Mononuclear cell (primary cell): ENCODE measurements at regions not wholly inside any gene's neighbourhood (a gene's known extent, or its start where the extent isn't known, plus 50 kb on each side); places are given as distances from the start of the nearest gene placed in this dataset.

Source experiments
- H3K27me3 ChIP-seq: 2 replicates; pipeline ENCODE4 v1.6.0; 2011; ENCODE audit warnings: low read length, control low read depth; ENCODE audit not compliant: insufficient read depth
- H3K4me1 ChIP-seq: 2 replicates; pipeline ENCODE4 v1.5.1; 2011; ENCODE audit warnings: mild to moderate bottlenecking, low read length, control low read depth; ENCODE audit not compliant: insufficient read depth
- H3K4me3 ChIP-seq: 2 replicates; pipeline ENCODE4 v1.5.1; 2011; ENCODE audit warnings: mild to moderate bottlenecking, low read length, moderate library complexity
- H3K9me3 ChIP-seq: 2 replicates; pipeline ENCODE4 v1.5.1; 2011; ENCODE audit warnings: low read depth, mild to moderate bottlenecking, control low read depth, low read length

DNA sequence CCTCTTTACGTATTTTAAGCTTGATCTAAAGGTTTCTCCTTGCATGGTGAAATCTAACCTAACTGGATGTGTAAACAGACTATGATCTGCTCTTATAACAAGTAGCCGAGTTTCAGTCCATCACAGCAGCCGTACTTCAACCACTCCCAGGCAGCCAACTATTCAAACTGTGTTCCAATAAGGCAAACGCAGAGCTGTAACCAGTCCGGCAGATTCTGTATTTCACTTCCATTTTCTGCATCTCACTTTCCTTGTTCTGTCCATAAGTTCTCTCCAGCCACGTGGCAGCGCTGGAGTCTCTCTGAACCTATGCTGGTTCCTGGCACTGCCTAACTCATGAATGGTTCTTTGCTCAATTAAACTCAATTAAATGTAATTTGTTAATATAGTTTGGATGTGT lies 132.6 kb downstream of the FHDC1 start:
- H3K4me3 ChIP-seq = no peak overlapping the region
- no peaks in the 10 kb centered on the region for H3K9me3 ChIP-seq
- no peaks in the 10 kb centered on the region for H3K4me1 ChIP-seq
- H3K27me3 ChIP-seq = no peaks in the 10 kb centered on the region

DNA sequence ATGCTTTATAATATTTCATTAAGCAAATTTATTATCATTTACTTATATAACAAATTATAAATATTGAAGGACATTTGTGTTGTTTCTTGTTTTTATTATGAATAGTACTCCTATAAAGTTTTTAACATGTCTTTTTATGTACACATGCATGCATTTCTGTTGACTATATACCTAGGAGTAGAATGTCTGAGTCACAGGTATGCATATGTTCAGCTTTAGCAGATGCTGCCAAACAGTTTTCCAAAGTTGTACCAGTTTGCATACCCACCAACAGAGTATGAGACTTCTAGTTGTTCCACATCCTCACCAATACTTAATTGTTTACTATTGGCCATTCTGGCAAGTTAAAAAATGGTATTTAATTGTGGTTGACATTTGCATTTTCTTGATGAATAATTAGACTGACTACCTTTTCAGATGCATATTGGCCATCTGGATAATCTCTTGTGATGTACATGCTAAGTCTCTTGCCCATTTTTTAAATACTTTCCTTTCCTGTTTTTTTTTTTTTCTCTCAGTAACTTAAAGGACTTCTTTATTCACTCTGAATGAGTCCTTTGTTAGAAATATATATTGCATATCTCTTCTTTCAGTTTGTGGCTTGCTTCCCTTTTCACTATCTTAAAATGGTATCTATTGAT lies 132.2 kb upstream of the TRIM2 start:
- Histone ChIP-seq H3K4me1 (no peaks in the 10 kb centered on the region), H3K4me3 (no peak overlapping the region), H3K9me3 (no peaks in the 10 kb centered on the region), H3K27me3 (no peaks in the 10 kb centered on the region)

DNA sequence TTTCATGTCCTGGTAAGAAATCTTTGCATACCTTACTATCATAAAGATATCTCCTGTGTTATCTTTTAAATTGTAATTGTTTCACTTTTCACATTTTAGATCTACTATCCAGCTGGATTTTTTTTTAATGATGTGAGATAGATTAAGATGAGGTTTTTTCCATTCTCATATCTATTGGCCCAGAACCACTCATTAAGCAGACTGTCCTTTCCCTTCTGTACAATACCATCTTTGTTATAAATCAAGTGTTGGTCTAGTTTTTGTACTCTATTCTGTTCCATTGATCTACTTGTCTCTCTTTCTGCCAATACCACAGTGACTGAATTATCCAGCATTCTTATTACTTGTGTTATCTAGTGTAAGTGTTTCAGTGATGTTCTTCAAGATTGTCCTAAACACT lies 131.6 kb upstream of the TRIM2 start:
- no peaks in the 10 kb centered on the region for H3K27me3 ChIP-seq
- no peak overlapping the region for H3K4me3 ChIP-seq
- no peaks in the 10 kb centered on the region for H3K9me3 ChIP-seq
- no peaks in the 10 kb centered on the region for H3K4me1 ChIP-seq

DNA sequence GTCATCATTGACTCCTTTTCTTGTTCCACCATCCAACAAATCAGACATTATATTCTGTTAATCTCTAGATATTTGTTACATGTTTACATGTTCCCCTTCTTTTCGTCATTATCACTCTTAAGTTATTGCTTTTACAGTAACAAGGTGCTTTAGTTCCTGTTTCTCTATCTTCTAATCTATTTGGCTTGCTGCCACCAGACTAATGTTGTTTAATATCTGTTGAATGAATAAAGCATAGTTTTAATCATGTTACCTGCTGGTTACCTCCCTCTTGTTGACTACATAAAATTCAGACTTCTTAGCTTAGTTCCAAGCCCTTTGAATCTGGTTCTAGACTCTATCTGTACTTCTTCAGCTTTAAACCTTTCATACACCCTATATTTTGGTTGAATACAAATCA lies 129.8 kb upstream of the TRIM2 start:
- Histone ChIP-seq H3K27me3 (no peaks in the 10 kb centered on the region), H3K4me1 (no peaks in the 10 kb centered on the region), H3K4me3 (no peak overlapping the region), H3K9me3 (no peaks in the 10 kb centered on the region)

DNA sequence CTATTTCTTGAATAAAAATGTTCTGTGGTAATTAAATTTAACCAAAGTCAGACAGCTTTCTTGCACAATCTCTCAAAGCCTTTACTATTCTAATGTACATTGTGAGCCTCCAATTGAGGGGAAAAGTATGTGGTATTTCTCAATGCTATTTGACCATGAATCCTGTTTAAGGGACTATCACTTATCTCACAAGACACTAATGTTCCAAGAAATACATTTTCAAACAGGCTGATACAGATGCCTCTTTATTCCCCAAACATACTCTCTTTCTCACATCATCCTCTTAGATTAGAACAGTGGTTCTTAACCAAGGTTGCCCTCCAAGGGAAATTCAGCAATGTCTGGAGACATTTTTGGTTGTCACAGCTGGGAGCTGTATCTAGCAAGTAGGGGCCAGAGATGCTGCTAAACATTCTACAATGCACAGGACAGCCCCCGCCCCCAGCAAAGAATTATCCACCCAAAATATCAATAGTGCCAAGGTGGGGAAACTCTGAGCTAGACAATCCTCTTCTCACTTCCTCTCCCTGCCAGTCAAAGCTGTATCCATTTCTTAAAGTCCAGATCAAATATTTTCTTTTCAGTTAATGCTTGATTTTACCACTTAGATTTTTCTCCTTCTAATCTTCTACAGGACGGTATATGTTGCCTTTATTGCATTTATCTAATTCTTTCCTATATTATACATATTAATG lies 129.2 kb upstream of the TRIM2 start:
- Histone ChIP-seq H3K9me3 (no peaks in the 10 kb centered on the region), H3K27me3 (no peaks in the 10 kb centered on the region), H3K4me1 (no peaks in the 10 kb centered on the region), H3K4me3 (no peak overlapping the region)

DNA sequence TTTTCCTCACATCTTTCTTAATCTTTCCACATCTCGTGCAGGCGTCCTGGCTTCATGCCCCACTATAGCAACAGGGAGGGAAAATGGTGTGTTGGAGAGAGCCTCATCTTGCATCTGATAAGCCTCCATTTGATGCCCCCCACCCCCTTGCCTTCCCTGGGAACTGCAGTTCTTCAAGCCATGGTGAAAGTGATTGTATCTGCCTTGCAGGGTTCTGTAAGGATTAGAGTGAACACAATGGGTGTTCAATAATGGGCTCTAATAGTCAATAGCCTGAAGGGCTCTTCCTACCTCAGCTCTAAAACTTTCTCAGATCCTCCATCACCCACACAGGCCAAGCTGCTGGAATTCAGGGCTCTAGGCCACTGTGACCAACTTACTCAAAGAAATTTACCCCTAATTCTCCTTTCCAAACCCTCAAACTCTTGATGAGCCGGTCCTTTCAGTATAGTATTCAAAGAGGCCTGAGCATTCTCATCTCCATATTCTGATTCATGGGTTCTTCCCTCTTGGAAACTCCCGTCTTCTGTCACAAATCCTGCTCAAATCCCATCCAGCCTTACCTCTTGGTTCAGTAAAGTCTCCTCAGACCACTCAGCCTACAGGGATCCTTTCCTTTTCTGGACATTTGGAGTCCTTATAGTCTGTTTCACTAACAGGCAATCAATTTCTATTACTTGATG lies 128.3 kb upstream of the TRIM2 start:
- Histone ChIP-seq H3K27me3 (no peaks in the 10 kb centered on the region), H3K9me3 (no peaks in the 10 kb centered on the region), H3K4me3 (no peak overlapping the region), H3K4me1 (no peaks in the 10 kb centered on the region)

DNA sequence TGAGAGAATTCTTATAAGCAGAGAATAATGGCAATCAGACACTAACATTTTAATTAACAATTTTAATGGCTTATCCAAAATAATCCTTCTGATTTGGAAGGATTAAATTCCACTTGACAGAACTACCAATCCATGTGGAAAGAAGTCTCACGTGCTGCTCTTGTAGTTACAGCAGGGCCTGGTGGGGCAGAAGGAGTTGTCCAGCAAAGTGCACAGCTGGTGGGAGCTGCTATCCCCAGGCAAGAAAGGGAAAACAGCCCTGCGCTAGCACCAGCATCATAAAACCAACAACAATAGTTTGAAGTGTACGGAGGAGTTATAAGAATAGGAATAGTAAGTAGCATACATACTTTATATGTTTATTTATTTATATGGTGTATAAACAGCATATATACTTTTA lies 127.4 kb upstream of the TRIM2 start:
- Histone ChIP-seq H3K4me1 (peaks cover 2% of the 10 kb centered on the region), H3K27me3 (no peaks in the 10 kb centered on the region), H3K4me3 (no peak overlapping the region), H3K9me3 (no peaks in the 10 kb centered on the region)

DNA sequence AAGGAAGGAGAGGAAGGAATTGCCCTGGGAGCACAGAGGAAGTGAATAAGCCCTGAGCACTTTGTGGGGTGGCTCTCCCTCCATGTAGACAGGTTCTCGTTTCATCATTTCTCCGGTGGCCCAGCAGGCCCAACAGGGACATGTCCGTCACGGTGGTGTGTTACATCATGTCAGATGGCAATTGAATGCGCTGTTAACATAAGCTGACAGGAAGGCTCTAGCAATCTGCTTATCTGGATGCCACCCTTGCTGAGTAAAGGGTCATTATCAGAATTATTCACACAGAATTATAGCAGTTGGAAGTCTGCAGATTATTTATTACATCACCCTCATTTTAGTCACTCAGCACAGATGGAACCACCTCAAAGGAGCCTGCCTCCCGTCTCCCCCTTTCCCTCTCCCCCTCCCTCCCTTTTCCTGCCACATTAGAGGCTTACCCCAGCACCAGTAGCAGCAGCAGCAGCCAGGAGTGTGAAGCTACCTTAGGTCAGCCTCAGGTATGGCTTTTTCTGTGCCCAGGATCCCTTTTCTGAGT lies 124.3 kb upstream of the TRIM2 start:
- H3K9me3 ChIP-seq = no peaks in the 10 kb centered on the region
- H3K4me1 ChIP-seq = peaks cover 18% of the 10 kb centered on the region
- H3K4me3 ChIP-seq = no peak overlapping the region
- H3K27me3 ChIP-seq = no peaks in the 10 kb centered on the region

DNA sequence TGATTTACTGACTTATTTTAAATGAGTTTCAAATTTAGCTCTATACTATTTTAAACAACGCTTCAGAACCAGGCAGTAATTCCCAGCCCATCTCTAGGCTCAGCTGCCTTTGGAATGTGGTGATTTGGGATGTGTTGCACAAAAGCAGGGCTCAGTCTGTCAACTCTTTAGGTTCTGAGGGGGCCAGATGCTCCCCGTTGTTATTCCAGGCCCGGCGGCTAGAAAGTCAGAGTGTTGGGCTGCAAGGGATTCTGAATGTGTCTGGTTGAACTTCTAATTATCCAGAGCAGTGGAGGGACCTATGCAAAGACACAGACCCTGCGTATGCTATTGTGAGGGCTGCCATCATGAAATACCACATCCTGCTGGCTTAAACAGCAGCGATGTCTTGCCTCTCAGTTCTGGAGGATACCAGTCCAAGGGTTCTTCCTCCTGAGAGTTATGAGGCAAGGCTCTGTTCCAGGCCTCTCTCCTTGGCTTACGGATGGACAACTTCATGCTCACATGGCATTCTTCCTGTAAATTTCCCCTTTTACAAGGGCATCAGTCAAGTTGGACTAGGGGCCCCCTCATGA lies 123.2 kb upstream of the TRIM2 start:
- Histone ChIP-seq H3K27me3 (no peaks in the 10 kb centered on the region), H3K4me3 (no peak overlapping the region), H3K4me1 (peaks cover 22% of the 10 kb centered on the region), H3K9me3 (no peaks in the 10 kb centered on the region)

DNA sequence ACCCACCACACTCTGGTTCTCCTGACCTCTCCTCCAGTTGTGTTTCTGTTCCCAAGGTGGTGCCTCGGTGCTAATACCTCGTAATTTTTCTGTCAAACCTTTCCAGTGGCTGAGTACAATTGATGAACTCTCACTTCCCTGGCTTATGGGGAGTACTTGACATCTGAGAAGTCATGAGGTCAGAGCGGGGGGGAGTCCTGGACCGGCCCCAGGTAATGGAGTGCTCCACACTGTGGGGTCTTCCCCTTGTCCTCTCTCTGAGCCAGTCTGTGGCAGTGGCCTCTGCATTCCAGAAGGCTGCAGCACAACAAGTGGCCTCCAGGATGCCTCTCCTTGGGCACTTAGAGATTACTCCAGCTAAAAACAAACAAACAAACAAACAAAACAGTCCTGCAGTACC lies 122.5 kb upstream of the TRIM2 start:
- Histone ChIP-seq H3K27me3 (no peaks in the 10 kb centered on the region), H3K9me3 (no peaks in the 10 kb centered on the region), H3K4me1 (peaks cover 22% of the 10 kb centered on the region)

DNA sequence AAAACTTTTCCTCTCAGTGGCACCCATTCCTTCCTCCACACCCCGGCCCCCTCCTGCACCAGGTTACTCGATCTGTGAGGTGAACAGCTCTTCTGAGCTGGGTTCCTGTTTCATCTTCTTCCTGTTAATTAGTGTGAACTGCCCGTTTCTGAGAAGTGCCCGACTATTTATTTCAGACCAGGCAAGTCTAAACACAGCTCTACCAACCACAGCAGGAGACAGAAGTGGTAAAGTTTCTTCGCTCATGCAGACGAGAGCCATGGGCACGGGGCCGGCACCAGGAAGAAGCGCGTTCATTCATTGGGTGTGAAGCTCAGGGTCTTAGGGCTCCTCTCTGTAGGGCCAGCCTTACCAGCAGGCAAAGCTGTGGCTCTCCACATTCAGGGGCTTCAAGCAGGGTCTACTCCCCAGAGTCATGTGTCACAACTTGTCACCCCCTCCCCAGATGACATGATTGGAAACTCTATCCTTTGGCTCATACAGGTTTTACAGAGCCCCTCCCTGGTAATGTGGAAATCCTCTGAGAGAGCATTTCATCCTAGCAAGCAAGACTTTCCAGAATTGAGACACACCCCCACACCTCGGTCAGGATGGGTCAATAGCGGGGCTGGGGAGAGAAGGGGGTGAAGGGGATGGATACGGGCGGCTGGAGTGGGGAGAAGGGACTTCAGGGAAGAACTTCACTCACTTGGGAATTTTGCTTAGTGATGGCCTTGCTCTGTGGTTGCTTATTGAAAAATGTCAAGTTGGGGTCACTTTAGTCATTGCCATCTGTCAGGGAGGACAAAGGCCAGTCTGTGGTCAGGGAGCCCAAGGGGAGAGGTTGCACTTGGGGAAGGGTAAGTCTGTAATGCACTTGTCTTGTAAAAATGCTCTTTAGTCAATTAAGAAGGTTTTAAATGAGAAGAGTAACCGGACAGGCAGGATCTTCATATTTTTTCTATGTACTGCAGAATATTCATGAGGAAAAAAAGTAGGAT lies 121.6 kb upstream of the TRIM2 start:
- H3K27me3 ChIP-seq = no peaks in the 10 kb centered on the region
- no peaks in the 10 kb centered on the region for H3K9me3 ChIP-seq
- no peak overlapping the region for H3K4me3 ChIP-seq
- H3K4me1 ChIP-seq = peaks cover 22% of the 10 kb centered on the region

More for the DNA sequence above, 122.5 kb upstream of the TRIM2 start:
- no peak overlapping the region for H3K4me3 ChIP-seq

DNA sequence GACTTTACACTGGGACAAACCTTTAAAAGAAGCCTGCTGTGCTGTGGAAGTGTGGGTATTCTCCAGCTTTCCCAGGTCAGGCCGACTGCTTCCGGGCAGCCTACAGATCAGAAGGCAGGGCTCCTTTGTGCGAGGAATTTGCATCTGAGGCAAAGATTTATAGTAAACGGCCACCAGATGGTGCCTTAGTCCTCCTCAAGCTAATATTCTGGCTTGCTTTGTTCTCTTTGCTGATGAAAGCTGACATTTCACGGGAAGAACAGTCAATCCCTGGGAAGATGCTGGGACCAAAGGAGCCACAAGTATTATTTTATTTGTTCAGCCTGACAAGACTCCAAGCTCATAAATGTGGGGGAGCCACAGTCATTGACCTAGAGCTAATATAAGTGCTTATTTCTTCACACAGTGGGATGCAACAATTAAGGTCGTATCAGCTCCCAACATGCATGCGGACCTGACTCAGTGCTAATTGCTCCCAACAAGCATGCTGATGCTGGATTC lies 120.7 kb upstream of the TRIM2 start:
- no peaks in the 10 kb centered on the region for H3K9me3 ChIP-seq
- peaks cover 22% of the 10 kb centered on the region for H3K4me1 ChIP-seq
- no peak overlapping the region for H3K4me3 ChIP-seq
- H3K27me3 ChIP-seq = no peaks in the 10 kb centered on the region

DNA sequence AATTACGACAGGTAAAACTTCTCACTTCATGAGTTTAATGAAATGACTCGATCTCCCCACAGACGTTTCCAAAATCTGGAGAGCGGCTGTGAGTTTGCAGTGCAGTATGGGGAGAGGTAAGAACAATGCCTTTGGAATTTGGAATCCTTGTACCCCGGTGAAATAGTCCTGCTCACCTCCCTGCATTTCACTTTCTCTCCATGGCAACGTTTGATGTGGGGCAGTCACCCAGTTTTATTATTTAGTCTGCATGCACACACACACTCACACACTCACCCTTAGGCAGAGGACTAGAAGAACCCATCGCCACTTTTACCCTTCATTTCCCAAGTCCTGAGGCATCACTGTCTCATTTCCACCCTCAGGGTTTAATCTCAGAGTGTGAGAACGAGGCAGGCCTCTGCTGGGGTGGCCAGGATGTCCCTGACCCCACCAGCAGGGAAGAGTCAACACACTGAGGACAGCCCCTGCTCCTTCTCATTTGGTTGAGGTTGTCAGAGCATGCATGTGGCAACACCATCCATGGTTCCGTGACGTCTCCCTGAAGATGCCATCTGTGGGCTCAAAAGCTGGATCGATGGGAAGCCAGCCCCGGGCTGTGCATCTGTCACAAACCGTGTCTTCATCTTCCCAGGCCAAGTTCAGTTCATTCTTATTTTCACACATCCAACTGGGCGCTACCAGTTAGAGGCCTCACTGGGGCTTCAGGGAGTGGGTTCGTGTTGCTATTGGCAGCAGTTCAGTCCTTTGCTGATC lies 119.8 kb upstream of the TRIM2 start:
- H3K4me1 ChIP-seq = peaks cover 22% of the 10 kb centered on the region

More for the DNA sequence above, 119.8 kb upstream of the TRIM2 start:
- Histone ChIP-seq H3K9me3 (no peaks in the 10 kb centered on the region), H3K4me3 (no peak overlapping the region), H3K27me3 (no peaks in the 10 kb centered on the region)
